Progenitor cell of endocrine pancreas (in vitro differentiated cells): ENCODE measurements at regions not wholly inside any gene's neighbourhood (a gene's known extent, or its start where the extent isn't known, plus 50 kb on each side); places are given as distances from the start of the nearest gene placed in this dataset.
A peak's percentile ranks its signal among the peaks of the same experiment; 100 is the strongest.

Experiments used
- DNase-seq: peaks from one replicate; pipeline ENCODE4 v3.0.0; 2021; ENCODE audit warnings: low spot score; ENCODE audit not compliant: unreplicated experiment
- H3K27ac Mint-ChIP-seq: 2 replicates; pipeline ENCODE4 v1.8.0; 2021; ENCODE audit warnings: mild to moderate bottlenecking, moderate library complexity, mixed read lengths
- H3K27me3 Mint-ChIP-seq: 2 replicates; pipeline ENCODE4 v1.8.0; 2021; ENCODE audit warnings: mixed read lengths
- H3K36me3 Mint-ChIP-seq: 2 replicates; pipeline ENCODE4 v1.8.0; 2022; ENCODE audit warnings: mixed read lengths; ENCODE audit not compliant: insufficient read depth
- H3K4me1 Mint-ChIP-seq: 2 replicates; pipeline ENCODE4 v1.8.0; 2021; ENCODE audit warnings: low read depth, mixed read lengths
- H3K4me3 Mint-ChIP-seq: 2 replicates; pipeline ENCODE4 v1.8.0; 2021; ENCODE audit warnings: low read depth, mild to moderate bottlenecking, moderate library complexity, mixed read lengths
- H3K9me3 Mint-ChIP-seq: 2 replicates; pipeline ENCODE4 v1.8.0; 2021; ENCODE audit warnings: low read depth, mixed read lengths
- TF ChIP-seq, protein P1 (sequence below): fragments of 200-600 bp; sonication (generic); IDR thresholded peaks from one replicate; pipeline ENCODE4 v1.5.0; 2021; ENCODE audit warnings: antibody characterized with exemption, mild to moderate bottlenecking; ENCODE audit not compliant: unreplicated experiment

DNA sequence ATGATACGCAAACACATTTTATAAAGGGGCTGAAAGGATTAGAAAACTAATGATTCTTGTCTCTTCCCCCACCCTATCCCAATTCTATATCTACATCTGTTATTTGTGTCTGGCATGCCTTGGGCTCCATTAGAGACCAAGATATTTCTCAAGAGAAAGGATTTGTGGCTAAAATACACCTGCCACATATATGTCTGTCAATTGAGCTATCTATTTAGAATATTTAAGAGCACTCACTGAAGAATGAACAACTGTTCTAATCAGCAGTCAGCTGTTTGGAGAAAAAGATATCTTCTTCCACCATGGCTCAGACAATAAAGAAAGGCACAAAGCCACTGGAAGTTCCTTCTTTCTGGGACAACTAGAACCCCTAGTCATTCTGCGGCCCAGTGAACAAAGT lies 61.7 kb upstream of the LRRN1 start:
- TF ChIP-seq, protein P1, sequence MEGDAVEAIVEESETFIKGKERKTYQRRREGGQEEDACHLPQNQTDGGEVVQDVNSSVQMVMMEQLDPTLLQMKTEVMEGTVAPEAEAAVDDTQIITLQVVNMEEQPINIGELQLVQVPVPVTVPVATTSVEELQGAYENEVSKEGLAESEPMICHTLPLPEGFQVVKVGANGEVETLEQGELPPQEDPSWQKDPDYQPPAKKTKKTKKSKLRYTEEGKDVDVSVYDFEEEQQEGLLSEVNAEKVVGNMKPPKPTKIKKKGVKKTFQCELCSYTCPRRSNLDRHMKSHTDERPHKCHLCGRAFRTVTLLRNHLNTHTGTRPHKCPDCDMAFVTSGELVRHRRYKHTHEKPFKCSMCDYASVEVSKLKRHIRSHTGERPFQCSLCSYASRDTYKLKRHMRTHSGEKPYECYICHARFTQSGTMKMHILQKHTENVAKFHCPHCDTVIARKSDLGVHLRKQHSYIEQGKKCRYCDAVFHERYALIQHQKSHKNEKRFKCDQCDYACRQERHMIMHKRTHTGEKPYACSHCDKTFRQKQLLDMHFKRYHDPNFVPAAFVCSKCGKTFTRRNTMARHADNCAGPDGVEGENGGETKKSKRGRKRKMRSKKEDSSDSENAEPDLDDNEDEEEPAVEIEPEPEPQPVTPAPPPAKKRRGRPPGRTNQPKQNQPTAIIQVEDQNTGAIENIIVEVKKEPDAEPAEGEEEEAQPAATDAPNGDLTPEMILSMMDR = no peak
- no peak overlapping the region for H3K27ac Mint-ChIP-seq

DNA sequence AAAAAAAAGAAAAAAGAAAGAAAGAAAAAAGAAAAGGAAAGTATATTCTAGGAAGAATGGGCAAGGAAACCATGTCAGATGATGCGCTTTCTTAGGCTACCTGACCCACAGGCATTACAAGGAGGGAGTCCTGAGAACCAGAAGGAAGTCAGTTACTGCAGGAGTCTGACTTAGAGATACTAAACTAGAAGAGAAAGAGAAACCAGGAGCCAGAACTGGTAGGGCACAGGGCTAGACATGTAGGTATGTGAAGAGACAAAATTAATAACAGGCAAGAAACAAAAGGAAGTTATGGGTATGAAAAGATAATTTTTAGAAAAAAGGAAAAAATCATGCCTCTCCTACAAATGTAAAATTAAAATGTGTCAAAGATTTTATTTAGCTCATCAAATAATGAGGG lies 63.3 kb upstream of the LRRN1 start:
- TF ChIP-seq, protein P1 = no peak
- Mint-ChIP-seq H3K27me3 (peaks cover 8% of the 10 kb centered on the region), H3K4me1 (no peaks in the 10 kb centered on the region), H3K36me3 (no peaks in the 10 kb centered on the region), H3K9me3 (no peaks in the 10 kb centered on the region), H3K27ac (peak overlapping the region; percentile 41), H3K4me3 (no peak overlapping the region)
- DNase-seq = no peak

More for the DNA sequence above, 61.7 kb upstream of the LRRN1 start:
- H3K9me3 Mint-ChIP-seq = no peaks in the 10 kb centered on the region
- no peak overlapping the region for H3K4me3 Mint-ChIP-seq
- no peaks in the 10 kb centered on the region for H3K36me3 Mint-ChIP-seq
- no peaks in the 10 kb centered on the region for H3K4me1 Mint-ChIP-seq
- DNase-seq = no peak
- no peaks in the 10 kb centered on the region for H3K27me3 Mint-ChIP-seq

DNA sequence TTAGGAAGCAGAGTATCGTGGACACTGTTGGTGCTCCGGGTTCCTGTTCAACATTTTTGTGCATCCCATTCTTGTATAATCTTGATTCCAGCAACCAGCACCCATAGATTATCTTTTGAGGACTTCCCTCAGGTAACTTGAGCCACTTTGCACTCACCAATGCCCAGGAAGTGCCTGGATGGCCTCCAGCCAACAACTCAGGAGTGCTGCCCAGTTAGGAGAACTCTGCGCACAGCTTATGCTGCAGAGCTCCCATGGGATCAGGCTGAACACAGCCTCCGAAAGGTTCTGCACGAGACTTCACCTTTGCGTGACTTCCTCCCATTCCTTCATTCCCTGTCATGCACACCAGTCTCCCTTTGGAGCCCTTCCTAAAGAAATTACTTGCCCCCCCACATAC lies 64.3 kb upstream of the LRRN1 start:
- no peaks in the 10 kb centered on the region for H3K4me1 Mint-ChIP-seq
- H3K9me3 Mint-ChIP-seq = no peaks in the 10 kb centered on the region
- TF ChIP-seq, protein P1 = no peak
- DNase-seq = no peak
- H3K36me3 Mint-ChIP-seq = no peaks in the 10 kb centered on the region
- peaks cover 8% of the 10 kb centered on the region for H3K27me3 Mint-ChIP-seq
- no peak overlapping the region for H3K27ac Mint-ChIP-seq
- no peak overlapping the region for H3K4me3 Mint-ChIP-seq

DNA sequence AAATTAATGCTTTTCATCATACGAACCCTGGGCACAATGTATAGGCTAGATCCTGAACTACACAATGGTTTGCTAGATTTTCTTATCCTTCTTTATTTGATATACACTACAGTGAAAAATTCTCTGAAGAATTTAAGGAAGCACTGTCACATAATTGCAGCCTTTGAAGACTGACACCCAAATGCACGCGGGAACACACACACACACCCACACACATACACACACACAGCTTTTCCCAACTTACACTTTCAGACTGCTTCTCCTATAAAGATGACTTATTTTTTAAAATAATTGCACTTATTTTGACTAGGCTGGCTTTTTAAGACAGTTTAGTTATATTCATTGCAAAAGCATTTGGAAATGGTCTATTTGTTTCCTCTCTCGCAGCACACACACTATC lies 70.0 kb upstream of the LRRN1 start:
- no peak overlapping the region for H3K27ac Mint-ChIP-seq
- peaks cover 8% of the 10 kb centered on the region for H3K27me3 Mint-ChIP-seq
- H3K4me1 Mint-ChIP-seq = no peaks in the 10 kb centered on the region
- H3K36me3 Mint-ChIP-seq = no peaks in the 10 kb centered on the region
- no peak for DNase-seq
- TF ChIP-seq, protein P1 = no peak
- H3K9me3 Mint-ChIP-seq = peaks cover 5% of the 10 kb centered on the region
- H3K4me3 Mint-ChIP-seq = no peak overlapping the region

DNA sequence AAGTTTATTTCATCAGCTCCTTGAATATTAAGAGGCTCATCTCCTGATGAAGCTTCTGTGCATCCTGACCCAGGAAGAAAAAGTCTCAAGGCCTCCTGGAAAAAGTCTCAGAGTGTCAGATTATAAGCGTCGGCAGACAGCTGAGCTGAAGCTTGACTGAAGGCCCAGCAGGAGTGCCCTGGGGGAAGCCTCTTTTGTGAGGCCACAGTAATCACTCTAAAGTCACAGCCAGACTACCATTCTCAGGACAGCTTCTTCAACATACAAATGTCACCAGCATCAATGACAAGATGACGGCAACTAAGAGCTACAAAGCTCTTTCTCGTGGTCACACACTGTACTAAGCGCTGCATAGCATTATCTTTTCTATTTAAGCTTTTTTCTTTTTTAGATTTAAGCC lies 72.7 kb upstream of the LRRN1 start:
- no peak overlapping the region for H3K27ac Mint-ChIP-seq
- TF ChIP-seq, protein P1 = no peak
- no peak overlapping the region for H3K4me3 Mint-ChIP-seq
- H3K36me3 Mint-ChIP-seq = no peaks in the 10 kb centered on the region
- H3K4me1 Mint-ChIP-seq = no peaks in the 10 kb centered on the region
- no peak for DNase-seq
- H3K27me3 Mint-ChIP-seq = peaks cover 6% of the 10 kb centered on the region
- peaks cover 5% of the 10 kb centered on the region for H3K9me3 Mint-ChIP-seq
